HG02763 (cell line): ENCODE measurements at regions not wholly inside any gene's neighbourhood (a gene's known extent, or its start where the extent isn't known, plus 50 kb on each side); places are given as distances from the start of the nearest gene placed in this dataset.
"Not testable (repeated sequence)": the region's sequence is repeated elsewhere in the genome, so short reads cannot be mapped to it uniquely, and the experiment has no call there.

Experiments
- ATAC-seq: cut with Tn5 transposase; IDR thresholded peaks from one replicate; pipeline ENCODE4 v1.9.1; 2021; ENCODE audit warnings: mild to moderate bottlenecking, moderate library complexity; ENCODE audit not compliant: unreplicated experiment

- ATAC-seq, result not testable (repeated sequence)
Observed at GRCh38 chr4:86413426-86413825, 53.6 kb upstream of the MAPK10 start.

- ATAC-seq, result no peak
Observed at GRCh38 chr4:86414686-86415085, 54.8 kb upstream of the MAPK10 start.

GRCh38 chr4:86416081-86416480, 56.2 kb upstream of the MAPK10 start:
- no peak for ATAC-seq

GRCh38 chr4:86421461-86421860, 61.6 kb upstream of the MAPK10 start:
- ATAC-seq, result no peak

GRCh38 chr4:86431543-86432116, 71.8 kb upstream of the MAPK10 start:
- no peak for ATAC-seq

- no peak for ATAC-seq
Observed at GRCh38 chr4:86432559-86433134, 72.8 kb upstream of the MAPK10 start.

GRCh38 chr4:86439293-86439692, 79.4 kb upstream of the MAPK10 start:
- no peak for ATAC-seq

- ATAC-seq, result no peak
Observed at GRCh38 chr4:86441175-86441936, 81.5 kb upstream of the MAPK10 start.

GRCh38 chr4:86442881-86443280, 83.0 kb upstream of the MAPK10 start:
- ATAC-seq, result no peak

- no peak for ATAC-seq
Observed at GRCh38 chr4:86443495-86443894, 83.6 kb upstream of the MAPK10 start.

- no peak for ATAC-seq
Observed at GRCh38 chr4:86446996-86447395, 87.1 kb upstream of the MAPK10 start.

GRCh38 chr4:86448871-86449270, 89.0 kb upstream of the MAPK10 start:
- ATAC-seq, result no peak

GRCh38 chr4:86449746-86450588, 90.1 kb upstream of the MAPK10 start:
- ATAC-seq, result no peak

GRCh38 chr4:86450861-86451260, 91.0 kb upstream of the MAPK10 start:
- no peak for ATAC-seq

GRCh38 chr4:86451560-86452330, 91.9 kb upstream of the MAPK10 start:
- no peak for ATAC-seq

GRCh38 chr4:86452422-86452891, 92.6 kb upstream of the MAPK10 start:
- ATAC-seq, result no peak

- ATAC-seq, result no peak
Observed at GRCh38 chr4:86452924-86453531, 93.2 kb upstream of the MAPK10 start.

GRCh38 chr4:86453611-86454072, 93.8 kb upstream of the MAPK10 start:
- not testable (repeated sequence) for ATAC-seq

GRCh38 chr4:86461849-86462248, 102.0 kb upstream of the MAPK10 start:
- no peak for ATAC-seq
